HepG2 (cell line): ENCODE measurements at regions not wholly inside any gene's neighbourhood (a gene's known extent, or its start where the extent isn't known, plus 50 kb on each side); places are given as distances from the start of the nearest gene placed in this dataset.

Experiments
- ATAC-seq: fragments of 200-7000 bp; cut with Tn5 transposase; 3 replicates; pipeline ENCODE4 v1.9.1; 2020; ENCODE audit warnings: mild to moderate bottlenecking, moderate library complexity
- BruUV-seq: library from RNA; stranded (reverse); fragments of 400-500 nt; replicated peaks from 2 replicates; lab custom pipeline; 2021; lab: Mats Ljungman, UMichigan
- CTCF ChIA-PET: fragments of 300-600 bp; formaldehyde crosslinking; extraction: SDS; loops from one replicate; lab custom pipeline; 2021; ENCODE audit warnings: low total read pairs, inconsistent platforms, low intra/inter-chr PET ratio; lab: Yijun Ruan, JAX
- POLR2A ChIA-PET: fragments of 350-600 bp; sonication (Branson Sonifier 250); formaldehyde crosslinking; loops from one replicate; lab custom pipeline; 2020; ENCODE audit warnings: antibody characterized with exemption, inconsistent platforms; lab: Yijun Ruan, JAX
- DNase-seq: peaks from one replicate; pipeline ENCODE4 v3.0.0-alpha.2; 2015; ENCODE audit warnings: low spot score
- FAIRE-seq: peaks from 3 replicates; lab custom pipeline; 2011; peaks lifted over from hg19 to GRCh38; lab: Jason Lieb, UNC
- H2AFZ ChIP-seq: one replicate; pipeline ENCODE4 v1.6.1; 2011; ENCODE audit warnings: low read length, inconsistent platforms
- H3K27ac ChIP-seq: fragments of 300-600 bp; 3 replicates; pipeline ENCODE4 v1.8.0; 2011; ENCODE audit warnings: mixed run types, mild to moderate bottlenecking, mixed read lengths, low read length, inconsistent platforms; ENCODE audit not compliant: insufficient read depth; ENCODE audit errors: extremely low read length
- H3K27me3 ChIP-seq, 2 experiments: fragments of 200-600 bp in 1 of 2; 2 replicates in 1 of 2; 3 replicates in 1 of 2; pipeline versions ENCODE4 v1.6.0 to v1.8.0; 2011; ENCODE audit warnings: low read length in 2 of 2, mild to moderate bottlenecking in 2 of 2, moderate library complexity in 2 of 2, inconsistent platforms in 1 of 2; ENCODE audit not compliant: insufficient read depth in 2 of 2, control insufficient read depth in 1 of 2
- H3K36me3 ChIP-seq, 2 experiments: fragments of 200-600 bp in 1 of 2; replicated peaks in 1 of 2; 2 replicates in 1 of 2; 3 replicates in 1 of 2; pipeline versions ENCODE4 v1.5.1 to v1.8.0; 2011; ENCODE audit warnings: low read length in 2 of 2, inconsistent platforms in 1 of 2; ENCODE audit not compliant: insufficient read depth in 2 of 2, control insufficient read depth in 1 of 2
- H3K4me1 ChIP-seq: 2 replicates; pipeline ENCODE4 v1.5.1; 2012; ENCODE audit warnings: low read length, inconsistent platforms; ENCODE audit not compliant: insufficient read depth
- H3K4me2 ChIP-seq: 2 replicates; pipeline ENCODE4 v1.6.0; 2011; ENCODE audit warnings: low read depth, low read length, inconsistent platforms
- H3K4me3 ChIP-seq, 3 experiments: fragments of 200-600 bp in 1 of 3; sonication (generic), shearing (Covaris generic) in 1 of 3; replicated peaks in 1 of 3; 2 replicates each; pipeline ENCODE4 v1.5.1; 2011 to 2016; ENCODE audit warnings: low read length in 3 of 3, inconsistent platforms in 2 of 3, low read depth in 2 of 3, mild to moderate bottlenecking in 2 of 3, control low read depth in 1 of 3, mixed read lengths in 1 of 3; ENCODE audit not compliant: insufficient read depth in 1 of 3
- H3K79me2 ChIP-seq: one replicate; pipeline ENCODE4 v1.6.1; 2011; ENCODE audit warnings: low read length, inconsistent platforms; ENCODE audit not compliant: insufficient read depth
- H3K9ac ChIP-seq: 2 replicates; pipeline ENCODE4 v1.6.0; 2011; ENCODE audit warnings: mild to moderate bottlenecking, low read depth, low read length, inconsistent platforms; ENCODE audit not compliant: insufficient read depth
- H3K9me3 ChIP-seq: 2 replicates; pipeline ENCODE4 v1.5.1; 2012; ENCODE audit warnings: mild to moderate bottlenecking, low read length
- H4K20me1 ChIP-seq: 2 replicates; pipeline ENCODE4 v1.6.0; 2011; ENCODE audit warnings: inconsistent platforms, mild to moderate bottlenecking, low read length, moderate library complexity; ENCODE audit not compliant: insufficient read depth
- ARID3A ChIP-seq: IDR thresholded peaks from 2 replicates; pipeline ENCODE4 v1.6.1; 2012; ENCODE audit warnings: low read depth, low read length, improper control_type of control experiment
- ATF7 ChIP-seq, 2 experiments: fragments of 450-650 bp in 1 of 2; sonication (generic) in 1 of 2; formaldehyde crosslinking in 1 of 2; IDR thresholded peaks; 2 replicates each; pipeline versions ENCODE4 v1.4.0 to v1.6.1; 2016 to 2020; ENCODE audit warnings: antibody characterized with exemption in 1 of 2, mild to moderate bottlenecking in 1 of 2, missing genetic modification reagents in 1 of 2
- CREB1 ChIP-seq, 2 experiments: fragments of 450-650 bp in 1 of 2; IDR thresholded peaks; 2 replicates each; pipeline ENCODE4 v1.6.1; 2016 to 2017; ENCODE audit warnings: control low read depth in 1 of 2, mild to moderate bottlenecking in 1 of 2, missing compliant biosample characterization in 1 of 2, missing genetic modification characterization in 1 of 2
- KMT2A ChIP-seq: sonication (generic); formaldehyde crosslinking; IDR thresholded peaks from 2 replicates; pipeline ENCODE4 v1.4.0; 2020; ENCODE audit warnings: missing genetic modification reagents
- NCOR1 ChIP-seq: fragments of 200-600 bp; sonication (generic); IDR thresholded peaks from 2 replicates; pipeline ENCODE4 v1.7.0; 2017; ENCODE audit warnings: antibody characterized with exemption, low read length, borderline replicate concordance
- SMAD3 ChIP-seq: sonication (generic); formaldehyde crosslinking; IDR thresholded peaks from 2 replicates; pipeline ENCODE4 v1.4.0; 2020; ENCODE audit warnings: missing genetic modification reagents
- SRF ChIP-seq: IDR thresholded peaks from 2 replicates; pipeline ENCODE4 v1.6.1; 2011; ENCODE audit warnings: mild to moderate bottlenecking, low read depth, low read length, moderate library complexity
- U2AF1 ChIP-seq: fragments of 200-400 bp; formaldehyde crosslinking; optimal IDR thresholded peaks from 2 replicates; pipeline ENCODE3; 2017; ENCODE audit warnings: mild to moderate bottlenecking, low read depth, low read length
- ZBTB43 ChIP-seq: sonication (generic); formaldehyde crosslinking; conservative IDR thresholded peaks from 2 replicates; pipeline ENCODE4 v1.4.0; 2020; ENCODE audit warnings: missing genetic modification reagents
- ZNF75D ChIP-seq: sonication (generic); formaldehyde crosslinking; IDR thresholded peaks from 2 replicates; pipeline ENCODE4 v1.8.1; 2023; ENCODE audit warnings: missing genetic modification reagents, mild to moderate bottlenecking, borderline replicate concordance
- WGBS: methylation state at CpG from one replicate; pipeline ENCODE4 v1.1.6; 2017; ENCODE audit warnings: low lambda C conversion rate; 5-methylcytosine and 5-hydroxymethylcytosine counted together
- in situ Hi-C: cut with HindIII; loops from 2 replicates; pipeline ENCODE4 v1.10.0; 2017; ENCODE audit warnings: low pct_unique_long_range_greater_than_20kb; ENCODE audit not compliant: extremely low pct_ligation_motif_present
- intact Hi-C: fragments of 100-400 bp; cut with micrococcal nuclease; formaldehyde crosslinking; loops from one replicate; pipeline ENCODE4 v1.10.0; 2022; ENCODE audit not compliant: unreplicated experiment
- TF ChIP-seq, protein P1 (sequence below): conservative IDR thresholded peaks from 2 replicates; pipeline ENCODE4 v1.6.1; 2018; ENCODE audit warnings: missing genetic modification reagents

DNA sequence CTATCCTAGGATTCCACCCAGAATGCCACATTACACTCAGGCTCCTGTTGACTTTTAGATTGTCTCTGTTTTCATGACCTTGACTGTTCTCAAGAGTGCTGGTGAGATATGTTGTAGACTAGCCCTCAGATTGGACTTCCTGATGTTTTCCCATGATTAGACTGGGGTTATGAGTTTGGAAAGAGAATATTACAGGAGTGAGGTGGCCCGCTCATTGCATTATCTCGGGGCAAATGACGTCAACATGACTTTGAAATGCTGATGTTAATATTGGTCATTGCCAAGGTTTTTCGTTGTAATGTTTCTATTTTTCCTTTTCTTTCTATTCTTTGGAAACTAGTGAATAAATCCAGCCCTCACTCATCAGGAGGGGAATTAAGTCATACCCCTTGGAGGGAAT, 355.7 kb upstream of the MON1B start:
- no TSS peak for BruUV-seq
- Histone ChIP-seq H3K4me1 (no peaks in the 10 kb centered on the region), H3K9ac (no peak overlapping the region)
- 3% methylated on average over 4 of the region's 4 CpGs for WGBS
- TF ChIP-seq ZNF75D (CRISPR knock-in tag), result no peak
- no peak for TF ChIP-seq U2AF1
- TF ChIP-seq, protein P1, sequence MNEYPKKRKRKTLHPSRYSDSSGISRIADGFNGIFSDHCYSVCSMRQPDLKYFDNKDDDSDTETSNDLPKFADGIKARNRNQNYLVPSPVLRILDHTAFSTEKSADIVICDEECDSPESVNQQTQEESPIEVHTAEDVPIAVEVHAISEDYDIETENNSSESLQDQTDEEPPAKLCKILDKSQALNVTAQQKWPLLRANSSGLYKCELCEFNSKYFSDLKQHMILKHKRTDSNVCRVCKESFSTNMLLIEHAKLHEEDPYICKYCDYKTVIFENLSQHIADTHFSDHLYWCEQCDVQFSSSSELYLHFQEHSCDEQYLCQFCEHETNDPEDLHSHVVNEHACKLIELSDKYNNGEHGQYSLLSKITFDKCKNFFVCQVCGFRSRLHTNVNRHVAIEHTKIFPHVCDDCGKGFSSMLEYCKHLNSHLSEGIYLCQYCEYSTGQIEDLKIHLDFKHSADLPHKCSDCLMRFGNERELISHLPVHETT (CRISPR knock-in tag), result no peak
- peak; percentile 79 for TF ChIP-seq CREB1 (IDR thresholded peaks at IDR 0.05)
- TF ChIP-seq CREB1 (CRISPR knock-in tag; IDR thresholded peaks at IDR 0.05), result no peak
- no peak for TF ChIP-seq ZBTB43 (CRISPR knock-in tag)
- TF ChIP-seq ARID3A, result no peak
- TF ChIP-seq KMT2A (CRISPR knock-in tag), result no peak
- no peak for TF ChIP-seq SRF
- no peak for TF ChIP-seq NCOR1
- no peak for TF ChIP-seq SMAD3 (CRISPR knock-in tag)
- TF ChIP-seq ATF7 (IDR thresholded peaks at IDR 0.05), result peak; percentile 71
- TF ChIP-seq ATF7 (CRISPR knock-in tag; IDR thresholded peaks at IDR 0.05), result no peak
- TF ChIP-seq, all 625 proteins: peak for 2
- Histone ChIP-seq H3K9me3 (peaks cover 29% of the 10 kb centered on the region), H3K4me3 (no peak overlapping the region), H4K20me1 (no peaks in the 10 kb centered on the region), H2AFZ (no peak overlapping the region), H3K27me3 (no peaks in the 10 kb centered on the region), H3K27ac (no peak overlapping the region), H3K36me3 (no peaks in the 10 kb centered on the region), H3K79me2 (no peaks in the 10 kb centered on the region), H3K4me2 (no peak overlapping the region)
- POLR2A ChIA-PET, result no interaction called here
- in situ Hi-C loops (no loop called here), intact Hi-C loops (no loop called here)
- FAIRE-seq (no peak), ATAC-seq (no peak), DNase-seq (no peak)
- CTCF ChIA-PET, result no interaction called here
